Testis (tissue), 2 donors: ENCODE measurements at regions not wholly inside any gene's neighbourhood (a gene's known extent, or its start where the extent isn't known, plus 50 kb on each side); places are given as distances from the start of the nearest gene placed in this dataset.

Experiments
- POLR2A ChIP-seq: fragments of 450-650 bp; IDR thresholded peaks from one replicate; pipeline ENCODE4 v1.6.1; 2017; ENCODE audit warnings: antibody characterized with exemption, mild to moderate bottlenecking, moderate library complexity
- TF ChIP-seq, protein P1 (sequence below), 3 experiments: fragments of 450-650 bp in 2 of 3; fragments of 200-600 bp in 1 of 3; sonication (generic) in 1 of 3; IDR thresholded peaks; one replicate each; pipeline ENCODE4 v1.5.1; 2016 to 2019; ENCODE audit warnings: antibody characterized with exemption in 3 of 3, mild to moderate bottlenecking in 2 of 3, moderate library complexity in 1 of 3

DNA sequence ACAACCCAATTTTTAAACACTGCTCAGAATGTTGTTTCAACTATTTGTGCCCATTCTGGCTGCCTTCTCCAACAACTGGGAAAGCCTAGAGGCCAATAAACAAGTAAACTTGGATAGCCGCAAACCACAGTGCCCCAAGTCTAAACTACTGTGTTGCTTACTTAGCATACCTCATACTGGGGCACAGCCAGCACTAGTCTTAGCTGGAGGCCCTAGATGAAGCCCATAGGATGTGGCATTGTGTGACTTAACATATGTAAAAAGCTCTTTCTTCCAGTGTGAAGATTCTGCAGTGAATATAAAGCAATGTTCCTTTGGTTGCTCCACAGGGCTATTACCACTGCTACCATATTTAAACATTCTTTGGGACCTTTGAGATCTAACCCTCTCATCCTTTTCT, 564.3 kb upstream of the NRSN1 start:
- TF ChIP-seq, protein P1, sequence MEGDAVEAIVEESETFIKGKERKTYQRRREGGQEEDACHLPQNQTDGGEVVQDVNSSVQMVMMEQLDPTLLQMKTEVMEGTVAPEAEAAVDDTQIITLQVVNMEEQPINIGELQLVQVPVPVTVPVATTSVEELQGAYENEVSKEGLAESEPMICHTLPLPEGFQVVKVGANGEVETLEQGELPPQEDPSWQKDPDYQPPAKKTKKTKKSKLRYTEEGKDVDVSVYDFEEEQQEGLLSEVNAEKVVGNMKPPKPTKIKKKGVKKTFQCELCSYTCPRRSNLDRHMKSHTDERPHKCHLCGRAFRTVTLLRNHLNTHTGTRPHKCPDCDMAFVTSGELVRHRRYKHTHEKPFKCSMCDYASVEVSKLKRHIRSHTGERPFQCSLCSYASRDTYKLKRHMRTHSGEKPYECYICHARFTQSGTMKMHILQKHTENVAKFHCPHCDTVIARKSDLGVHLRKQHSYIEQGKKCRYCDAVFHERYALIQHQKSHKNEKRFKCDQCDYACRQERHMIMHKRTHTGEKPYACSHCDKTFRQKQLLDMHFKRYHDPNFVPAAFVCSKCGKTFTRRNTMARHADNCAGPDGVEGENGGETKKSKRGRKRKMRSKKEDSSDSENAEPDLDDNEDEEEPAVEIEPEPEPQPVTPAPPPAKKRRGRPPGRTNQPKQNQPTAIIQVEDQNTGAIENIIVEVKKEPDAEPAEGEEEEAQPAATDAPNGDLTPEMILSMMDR (IDR thresholded peaks at IDR 0.05) = no peak
- TF ChIP-seq POLR2A = no peak
